Lung (tissue), 11 donors: ENCODE measurements at regions not wholly inside any gene's neighbourhood (a gene's known extent, or its start where the extent isn't known, plus 50 kb on each side); places are given as distances from the start of the nearest gene placed in this dataset.

Experiments
- ATAC-seq: fragments of 200-7000 bp; cut with Tn5 transposase; one replicate; pipeline ENCODE4 v1.9.1; 2020; ENCODE audit warnings: moderate number of reproducible peaks; ENCODE audit not compliant: insufficient read depth, low FRiP score
- DNase-seq, 3 donors: peaks; one replicate each; pipeline ENCODE4 v3.0.0-alpha.2; 2013 to 2017
- H3K27ac ChIP-seq, 2 donors: one replicate each; pipeline ENCODE4 v1.5.1; 2013; ENCODE audit warnings: mild to moderate bottlenecking in 2 of 2, moderate library complexity in 2 of 2, control low read depth in 1 of 2, inconsistent platforms in 1 of 2, low read depth in 1 of 2, low read length in 1 of 2
- H3K27me3 ChIP-seq, 3 donors: one replicate each; pipeline ENCODE4 v1.5.1; 2013; ENCODE audit warnings: low read length in 2 of 3; ENCODE audit not compliant: control insufficient read depth in 3 of 3, insufficient read depth in 3 of 3
- H3K36me3 ChIP-seq, 4 donors: one replicate each; pipeline ENCODE4 v1.5.1; 2013; ENCODE audit warnings: low read length in 4 of 4, mild to moderate bottlenecking in 1 of 4, moderate library complexity in 1 of 4; ENCODE audit not compliant: control insufficient read depth in 4 of 4, insufficient read depth in 4 of 4
- H3K4me1 ChIP-seq, 5 donors: one replicate each; pipeline ENCODE4 v1.5.1; 2013; ENCODE audit warnings: low read length in 5 of 5, mild to moderate bottlenecking in 2 of 5, moderate library complexity in 1 of 5; ENCODE audit not compliant: control insufficient read depth in 5 of 5, insufficient read depth in 5 of 5
- H3K4me3 ChIP-seq: one replicate; pipeline ENCODE4 v1.5.1; 2013; ENCODE audit warnings: mild to moderate bottlenecking, control low read depth, moderate library complexity
- H3K9ac ChIP-seq, 2 donors: one replicate each; pipeline ENCODE4 v1.5.1; 2013; ENCODE audit warnings: low read length in 2 of 2, control low read depth in 1 of 2; ENCODE audit not compliant: insufficient read depth in 1 of 2
- H3K9me3 ChIP-seq, 4 donors: one replicate each; pipeline ENCODE4 v1.5.1; 2013; ENCODE audit warnings: low read length in 3 of 4, mild to moderate bottlenecking in 1 of 4, moderate library complexity in 1 of 4; ENCODE audit not compliant: control insufficient read depth in 4 of 4, insufficient read depth in 3 of 4
- WGBS, 2 donors: extraction: QIAGEN DNeasy Blood & Tissue Kit; methylation state at CpG; one replicate each; pipeline ENCODE4 v1.1.7; 2013; 5-methylcytosine and 5-hydroxymethylcytosine counted together
- TF ChIP-seq, protein P1 (sequence below): IDR thresholded peaks from 2 replicates; pipeline ENCODE4 v1.5.1; 2012; ENCODE audit warnings: mild to moderate bottlenecking; ENCODE audit errors: control extremely low read depth, extremely low read depth
- donor health status: control.
- donor health status: control.
- donor health status: Bipolar disorder and iron deficiency.
- donor health status: healthy.
- donor health status: DM: yes; HTN: yes; CAD: no.

DNA sequence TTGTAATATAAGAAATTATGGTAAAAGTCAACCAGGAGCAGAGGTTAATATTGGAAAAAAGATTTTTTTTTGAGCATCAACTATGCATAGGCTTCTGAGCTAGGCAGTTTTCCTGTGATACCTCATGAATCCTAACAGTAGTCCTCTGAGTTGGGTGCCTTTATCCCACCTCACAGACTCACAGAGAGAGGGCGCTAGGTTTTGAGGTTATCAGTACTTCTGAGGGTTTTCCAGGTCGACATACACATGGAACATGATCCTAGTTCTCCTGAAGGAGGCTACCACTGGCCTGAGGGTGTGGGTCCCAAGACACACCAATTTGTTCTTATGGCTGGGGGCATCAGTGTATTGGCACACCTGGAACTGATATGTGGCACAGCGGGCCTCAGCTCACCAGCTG lies 358.8 kb upstream of the JAG1 start:
- H3K27ac ChIP-seq: no peak overlapping the region
- DNase-seq (no peak), ATAC-seq (no peak)
- H3K9me3 ChIP-seq: peaks cover 0 to 4% (median under 1%) of the 10 kb centered on the region in 4 donors
- H3K4me3 ChIP-seq: no peak overlapping the region
- H3K4me1 ChIP-seq: no peaks in the 10 kb centered on the region
- H3K27me3 ChIP-seq: no peaks in the 10 kb centered on the region
- TF ChIP-seq, protein P1, sequence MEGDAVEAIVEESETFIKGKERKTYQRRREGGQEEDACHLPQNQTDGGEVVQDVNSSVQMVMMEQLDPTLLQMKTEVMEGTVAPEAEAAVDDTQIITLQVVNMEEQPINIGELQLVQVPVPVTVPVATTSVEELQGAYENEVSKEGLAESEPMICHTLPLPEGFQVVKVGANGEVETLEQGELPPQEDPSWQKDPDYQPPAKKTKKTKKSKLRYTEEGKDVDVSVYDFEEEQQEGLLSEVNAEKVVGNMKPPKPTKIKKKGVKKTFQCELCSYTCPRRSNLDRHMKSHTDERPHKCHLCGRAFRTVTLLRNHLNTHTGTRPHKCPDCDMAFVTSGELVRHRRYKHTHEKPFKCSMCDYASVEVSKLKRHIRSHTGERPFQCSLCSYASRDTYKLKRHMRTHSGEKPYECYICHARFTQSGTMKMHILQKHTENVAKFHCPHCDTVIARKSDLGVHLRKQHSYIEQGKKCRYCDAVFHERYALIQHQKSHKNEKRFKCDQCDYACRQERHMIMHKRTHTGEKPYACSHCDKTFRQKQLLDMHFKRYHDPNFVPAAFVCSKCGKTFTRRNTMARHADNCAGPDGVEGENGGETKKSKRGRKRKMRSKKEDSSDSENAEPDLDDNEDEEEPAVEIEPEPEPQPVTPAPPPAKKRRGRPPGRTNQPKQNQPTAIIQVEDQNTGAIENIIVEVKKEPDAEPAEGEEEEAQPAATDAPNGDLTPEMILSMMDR: no peak
- no peak overlapping the region for H3K9ac ChIP-seq
- H3K36me3 ChIP-seq: no peaks in the 10 kb centered on the region
- WGBS, 2 donors: 77 to 80% methylated on average over 3 of the region's 3 CpGs

DNA sequence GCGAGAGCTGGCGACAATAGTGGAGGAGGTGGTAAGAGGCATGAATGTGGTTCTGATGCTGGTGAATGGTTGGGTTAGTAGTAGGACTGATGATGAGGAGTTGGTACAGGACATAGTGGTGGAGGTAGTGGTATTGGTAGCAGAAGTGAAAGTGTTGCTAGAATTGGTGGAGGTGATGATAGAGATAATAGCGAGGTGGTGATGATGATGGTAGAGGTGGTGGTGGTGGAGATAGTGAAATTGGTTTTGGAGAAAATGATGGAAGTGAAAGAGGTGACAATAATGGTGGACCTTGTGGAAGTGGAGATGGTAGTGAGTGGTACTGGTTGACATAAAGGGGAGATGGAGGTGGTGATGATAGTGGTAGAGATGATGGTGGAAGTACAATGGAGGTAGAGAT lies 360.2 kb upstream of the JAG1 start:
- TF ChIP-seq, protein P1: no peak
- DNase-seq (no peak), ATAC-seq (no peak)
- Histone ChIP-seq H3K4me3 (no peak overlapping the region), H3K27me3 (no peaks in the 10 kb centered on the region), H3K36me3 (no peaks in the 10 kb centered on the region), H3K9me3 (peaks cover 0 to 4% (median under 1%) of the 10 kb centered on the region in 4 donors), H3K27ac (no peak overlapping the region), H3K9ac (no peak overlapping the region), H3K4me1 (no peaks in the 10 kb centered on the region)
- WGBS, 2 donors: 96 to 99% methylated on average over 3 of the region's 3 CpGs

DNA sequence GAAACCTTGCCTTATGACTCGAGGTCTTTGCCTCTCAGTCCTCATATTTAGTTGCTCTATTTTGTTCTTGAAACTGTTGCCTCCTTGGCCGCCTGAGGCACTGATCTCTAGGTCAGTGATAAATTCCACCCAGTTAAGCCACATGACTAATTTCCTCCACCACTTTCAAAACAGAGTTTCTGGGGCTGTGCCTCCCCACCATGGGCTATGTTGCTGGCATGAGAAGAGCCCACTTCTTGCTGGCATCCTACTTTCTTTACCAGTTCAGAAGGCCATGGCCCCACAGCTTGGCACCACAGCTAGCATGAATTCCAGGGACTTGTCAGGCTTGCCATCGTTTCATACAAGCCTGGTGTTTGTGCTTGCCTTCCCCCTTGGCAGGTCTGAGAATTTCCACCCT lies 361.4 kb upstream of the JAG1 start:
- Histone ChIP-seq H3K36me3 (no peaks in the 10 kb centered on the region), H3K9me3 (peaks cover 0 to 4% (median under 1%) of the 10 kb centered on the region in 4 donors), H3K27me3 (no peaks in the 10 kb centered on the region), H3K27ac (no peak overlapping the region), H3K9ac (no peak overlapping the region), H3K4me1 (no peaks in the 10 kb centered on the region), H3K4me3 (no peak overlapping the region)
- TF ChIP-seq, protein P1: no peak
- WGBS, 2 donors: 74 to 85% methylated on average over 3 of the region's 3 CpGs
- ATAC-seq (no peak), DNase-seq (no peak)

DNA sequence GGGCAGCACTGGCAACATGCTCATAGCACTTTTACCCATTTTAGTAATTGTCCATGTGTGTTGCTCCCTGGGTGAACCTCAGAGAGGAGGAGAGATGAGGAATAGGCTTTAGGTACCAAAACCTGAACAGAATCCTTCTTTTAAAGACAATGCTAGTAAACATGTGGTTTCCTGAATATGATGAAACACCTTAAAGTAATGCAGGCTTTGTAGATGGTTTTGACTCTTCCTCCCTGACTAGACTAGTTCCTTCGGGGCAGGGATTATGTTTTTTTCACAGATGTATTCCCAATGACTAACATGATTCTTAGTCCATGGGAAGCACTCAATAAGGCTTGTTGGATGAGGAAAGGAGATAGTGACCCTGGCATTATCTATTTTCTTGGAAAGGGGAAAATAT lies 367.6 kb upstream of the JAG1 start:
- Histone ChIP-seq H3K36me3 (no peaks in the 10 kb centered on the region), H3K9ac (no peak overlapping the region), H3K9me3 (no peaks in the 10 kb centered on the region), H3K4me1 (no peaks in the 10 kb centered on the region), H3K27me3 (no peaks in the 10 kb centered on the region), H3K27ac (no peak overlapping the region), H3K4me3 (no peak overlapping the region)
- DNase-seq (no peak), ATAC-seq (no peak)
- TF ChIP-seq, protein P1: no peak
- 79 to 85% methylated on average over 1 of the region's 1 CpG for WGBS, 2 donors
